AG04449 (cell line): ENCODE measurements at regions not wholly inside any gene's neighbourhood (a gene's known extent, or its start where the extent isn't known, plus 50 kb on each side); places are given as distances from the start of the nearest gene placed in this dataset.

ENCODE experiments used
- CTCF ChIA-PET: fragments of 350-600 bp; formaldehyde crosslinking; extraction: SDS; loops from one replicate; lab custom pipeline; 2021; ENCODE audit warnings: antibody characterized with exemption; lab: Yijun Ruan, JAX
- POLR2A ChIA-PET: fragments of 400-600, 350-600 bp; formaldehyde crosslinking; extraction: SDS; loops from one replicate; lab custom pipeline; 2020; ENCODE audit warnings: antibody characterized with exemption, inconsistent platforms; lab: Yijun Ruan, JAX
- DNase-seq: peaks from one replicate; pipeline ENCODE4 v3.0.0-alpha.2; 2010; ENCODE audit warnings: low read depth, low spot score
- H3K4me3 ChIP-seq: 2 replicates; pipeline ENCODE4 v1.5.1; 2011; ENCODE audit warnings: low read depth, mild to moderate bottlenecking, control low read depth, low read length
- CTCF ChIP-seq: IDR thresholded peaks from one replicate; pipeline ENCODE4 v1.5.1; 2011; ENCODE audit warnings: mild to moderate bottlenecking, moderate library complexity, low read length, control low read depth, inconsistent platforms; ENCODE audit not compliant: insufficient read depth; ENCODE audit errors: missing control alignments

- ChIA-PET CTCF (interaction anchor here (1.0 to 1.3 kb wide), 2 partner anchors 14 to 41 kb away, joined by 3 to 4 read pairs; no protein-coding TSS in a partner anchor), POLR2A (interaction anchor here (0.6 to 0.9 kb wide), 2 partner anchors 47 to 309 kb away, joined by 3 read pairs; no protein-coding TSS in a partner anchor)
- peak; percentile 10 for DNase-seq
- no peak for TF ChIP-seq CTCF
- H3K4me3 ChIP-seq: no peak overlapping the region
Measured at GRCh38 chr15:38088971-38089370, 154.5 kb downstream of the TMCO5A start.

GRCh38 chr15:38090223-38090622 is 155.8 kb downstream of the TMCO5A start:
- POLR2A ChIA-PET: no interaction called here

GRCh38 chr15:38090678-38091077 is 156.2 kb downstream of the TMCO5A start:
- DNase-seq: no peak
- no peak for TF ChIP-seq CTCF
- no peak overlapping the region for H3K4me3 ChIP-seq
- CTCF ChIA-PET: no interaction called here
- POLR2A ChIA-PET: no interaction called here

More at GRCh38 chr15:38090223-38090622, 155.8 kb downstream of the TMCO5A start:
- CTCF ChIA-PET: no interaction called here
- DNase-seq: no peak
- no peak overlapping the region for H3K4me3 ChIP-seq
- TF ChIP-seq CTCF: no peak

GRCh38 chr15:38091078-38091645 is 156.7 kb downstream of the TMCO5A start:
- no peak for DNase-seq
- ChIA-PET CTCF (no interaction called here), POLR2A (no interaction called here)
- no peak overlapping the region for H3K4me3 ChIP-seq
- TF ChIP-seq CTCF: no peak

GRCh38 chr15:38093931-38094330 is 158.7 kb upstream of the SPRED1 start:
- no peak for DNase-seq
- no peak for TF ChIP-seq CTCF
- CTCF ChIA-PET: no interaction called here
- POLR2A ChIA-PET: no interaction called here
- no peak overlapping the region for H3K4me3 ChIP-seq

GRCh38 chr15:38102972-38103371 is 149.7 kb upstream of the SPRED1 start:
- no peak for DNase-seq
- H3K4me3 ChIP-seq: no peak overlapping the region
- ChIA-PET POLR2A (no interaction called here), CTCF (no interaction called here)
- no peak for TF ChIP-seq CTCF
